ENCODE measurements at regions not wholly inside any gene's neighbourhood (a gene's known extent, or its start where the extent isn't known, plus 50 kb on each side); places are given as distances from the start of the nearest gene placed in this dataset.

- no peak for TF ChIP-seq CTCF (IDR thresholded peaks at IDR 0.05; ENCODE audit: borderline replicate concordance)
- intact Hi-C loops (cut with micrococcal nuclease), result no loop called here
- Histone ChIP-seq H3K27me3 (ENCODE audit: low read depth) (peaks cover 62% of the 10 kb centered on the region), H3K27ac (replicated peaks) (no peak overlapping the region), H3K4me1 (no peaks in the 10 kb centered on the region), H3K9me3 (replicated peaks) (peaks cover 13% of the 10 kb centered on the region), H3K4me3 (no peak overlapping the region), H3K36me3 (no peaks in the 10 kb centered on the region)
- no peak for DNase-seq
Measured at GRCh38 chr20:60900618-60901017, 351.4 kb upstream of the CDH4 start.

GRCh38 chr20:60901831-60902230 lies 350.2 kb upstream of the CDH4 start:
- intact Hi-C loops (cut with micrococcal nuclease), result no loop called here

GRCh38 chr20:60903325-60903971 lies 348.6 kb upstream of the CDH4 start:
- intact Hi-C loops (cut with micrococcal nuclease), result no loop called here
- no peaks in the 10 kb centered on the region for H3K36me3 ChIP-seq
- peaks cover 13% of the 10 kb centered on the region for H3K9me3 ChIP-seq (replicated peaks)
- no peaks in the 10 kb centered on the region for H3K4me1 ChIP-seq
- no peak overlapping the region for H3K4me3 ChIP-seq
- no peak overlapping the region for H3K27ac ChIP-seq (replicated peaks)
- no peak for TF ChIP-seq CTCF (IDR thresholded peaks at IDR 0.05; ENCODE audit: borderline replicate concordance)
- H3K27me3 ChIP-seq (ENCODE audit: low read depth), result peaks cover 59% of the 10 kb centered on the region
- no peak for DNase-seq

More at GRCh38 chr20:60901831-60902230, 350.2 kb upstream of the CDH4 start:
- H3K36me3 ChIP-seq, result no peaks in the 10 kb centered on the region
- peaks cover 13% of the 10 kb centered on the region for H3K9me3 ChIP-seq (replicated peaks)
- H3K4me1 ChIP-seq, result no peaks in the 10 kb centered on the region
- TF ChIP-seq CTCF (IDR thresholded peaks at IDR 0.05; ENCODE audit: borderline replicate concordance), result no peak
- no peak overlapping the region for H3K4me3 ChIP-seq
- H3K27ac ChIP-seq (replicated peaks), result no peak overlapping the region
- DNase-seq, result no peak
- H3K27me3 ChIP-seq (ENCODE audit: low read depth), result peaks cover 62% of the 10 kb centered on the region

GRCh38 chr20:60904730-60905129 lies 347.3 kb upstream of the CDH4 start:
- no peak for DNase-seq
- no peak for TF ChIP-seq CTCF (IDR thresholded peaks at IDR 0.05; ENCODE audit: borderline replicate concordance)
- intact Hi-C loops (cut with micrococcal nuclease), result no loop called here

GRCh38 chr20:60905919-60906318 lies 346.1 kb upstream of the CDH4 start:
- peaks cover 13% of the 10 kb centered on the region for H3K9me3 ChIP-seq (replicated peaks)
- no peak overlapping the region for H3K27ac ChIP-seq (replicated peaks)
- no peak overlapping the region for H3K4me3 ChIP-seq
- no peaks in the 10 kb centered on the region for H3K4me1 ChIP-seq
- DNase-seq, result no peak
- H3K36me3 ChIP-seq, result no peaks in the 10 kb centered on the region
- peaks cover 50% of the 10 kb centered on the region for H3K27me3 ChIP-seq (ENCODE audit: low read depth)
- no peak for TF ChIP-seq CTCF (IDR thresholded peaks at IDR 0.05; ENCODE audit: borderline replicate concordance)
- intact Hi-C loops (cut with micrococcal nuclease), result no loop called here

More at GRCh38 chr20:60904730-60905129, 347.3 kb upstream of the CDH4 start:
- Histone ChIP-seq H3K4me1 (no peaks in the 10 kb centered on the region), H3K36me3 (no peaks in the 10 kb centered on the region), H3K4me3 (no peak overlapping the region), H3K27me3 (ENCODE audit: low read depth) (peaks cover 47% of the 10 kb centered on the region), H3K9me3 (replicated peaks) (peaks cover 13% of the 10 kb centered on the region), H3K27ac (replicated peaks) (no peak overlapping the region)
